ENCODE measurements at regions not wholly inside any gene's neighbourhood (a gene's known extent, or its start where the extent isn't known, plus 50 kb on each side); places are given as distances from the start of the nearest gene placed in this dataset.

GRCh38 chr2:65842104-65842503 lies 409.7 kb upstream of the SPRED2 start:
- TF ChIP-seq POLR2A (IDR thresholded peaks at IDR 0.05) (no peak), CTCF (IDR thresholded peaks at IDR 0.05) (no peak)
